IPS DF 6.9 (cell line): ENCODE measurements at regions not wholly inside any gene's neighbourhood (a gene's known extent, or its start where the extent isn't known, plus 50 kb on each side); places are given as distances from the start of the nearest gene placed in this dataset.

Experiments
- DNase-seq: peaks from one replicate; pipeline ENCODE4 v3.0.0-alpha.2; 2013; ENCODE audit warnings: low read depth, low spot score
- H3K27ac ChIP-seq: one replicate; pipeline ENCODE4 v1.5.1; 2013; ENCODE audit warnings: low read length, control low read depth
- H3K27me3 ChIP-seq: 2 replicates; pipeline ENCODE4 v1.6.1; 2013; ENCODE audit warnings: mild to moderate bottlenecking, low read length; ENCODE audit not compliant: control insufficient read depth, insufficient read depth
- H3K36me3 ChIP-seq: 2 replicates; pipeline ENCODE4 v1.6.1; 2013; ENCODE audit warnings: low read length; ENCODE audit not compliant: control insufficient read depth, insufficient read depth
- H3K4me1 ChIP-seq: 2 replicates; pipeline ENCODE4 v1.6.1; 2013; ENCODE audit warnings: low read length; ENCODE audit not compliant: control insufficient read depth, insufficient read depth
- H3K4me3 ChIP-seq: 2 replicates; pipeline ENCODE4 v1.5.1; 2013; ENCODE audit warnings: mild to moderate bottlenecking, low read length
- H3K9me3 ChIP-seq: 2 replicates; pipeline ENCODE4 v1.6.1; 2013; ENCODE audit warnings: low read length, inconsistent platforms; ENCODE audit not compliant: control insufficient read depth, insufficient read depth
- WGBS: extraction: QIAGEN DNeasy Blood & Tissue Kit; methylation state at CpG from one replicate; pipeline ENCODE4 v1.1.7; 2013; ENCODE audit warnings: mixed read lengths, missing lambda C conversion rate; ENCODE audit not compliant: insufficient read length, insufficient coverage; 5-methylcytosine and 5-hydroxymethylcytosine counted together

DNA sequence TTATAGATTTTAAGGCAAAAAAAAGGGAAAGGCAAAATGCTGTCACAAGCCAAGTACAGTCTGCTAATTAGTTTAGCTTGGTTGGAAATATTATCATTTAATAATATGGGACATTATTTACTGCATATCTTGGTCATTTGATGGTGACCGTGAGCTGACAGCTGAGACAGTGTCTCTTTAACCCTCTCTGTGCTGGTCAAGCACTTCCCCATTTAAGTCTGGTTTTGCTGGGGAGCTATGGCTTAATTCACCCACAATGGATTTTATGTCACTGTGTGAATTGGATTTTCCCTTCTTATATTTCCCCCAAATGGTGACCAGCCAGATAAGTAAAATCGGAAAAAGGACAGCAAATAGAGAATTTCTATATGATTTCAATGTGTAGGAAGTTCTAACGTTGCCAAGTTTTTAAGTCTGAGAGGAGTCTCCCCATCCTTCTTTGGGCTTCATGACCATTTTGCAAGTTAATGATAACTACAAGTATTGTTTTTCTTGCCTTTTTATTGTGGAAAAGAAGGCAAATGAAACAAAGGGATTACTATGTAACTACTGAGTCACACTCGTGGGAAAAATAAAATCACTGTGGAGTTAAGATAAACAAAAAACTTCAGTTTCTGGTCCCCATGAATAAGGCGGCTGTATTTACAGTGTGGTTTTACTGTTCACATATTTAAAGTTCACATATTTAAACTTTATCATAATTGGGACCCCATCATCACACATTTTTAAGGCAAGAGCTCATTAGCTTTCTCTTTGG lies 373.5 kb downstream of the NR2F2 start:
- H3K4me3 ChIP-seq: no peak overlapping the region
- no peak overlapping the region for H3K27ac ChIP-seq
- peaks cover 4% of the 10 kb centered on the region; the same call in 1 of the 2 replicates for H3K4me1 ChIP-seq
- no peak for DNase-seq
- no peaks in the 10 kb centered on the region for H3K36me3 ChIP-seq
- WGBS: no CpG with 5 or more reads among the region's 5 CpGs
- H3K27me3 ChIP-seq: no peaks in the 10 kb centered on the region
- no peaks in the 10 kb centered on the region for H3K9me3 ChIP-seq

DNA sequence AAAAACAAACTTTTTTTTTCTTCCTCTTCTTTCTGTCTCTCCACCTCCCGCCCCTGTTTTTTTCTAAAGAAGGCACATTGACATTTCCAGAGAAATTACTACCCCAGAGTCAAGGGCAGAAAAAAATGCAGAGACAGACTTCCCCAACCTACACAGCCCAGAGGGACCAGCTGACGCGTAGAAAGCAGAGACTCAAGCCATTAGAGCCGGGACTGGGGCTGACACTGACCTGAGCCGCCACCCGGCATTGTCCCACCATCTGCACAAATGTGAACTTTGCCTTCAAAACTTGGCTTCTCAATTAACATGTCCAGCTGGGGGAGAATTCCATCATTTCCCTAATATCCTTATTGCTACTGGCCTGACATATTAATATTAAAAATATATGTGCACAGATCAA lies 385.6 kb downstream of the NR2F2 start:
- H3K4me3 ChIP-seq: no peak overlapping the region
- WGBS: no CpG with 5 or more reads among the region's 6 CpGs

GRCh38 chr15:96716478-96716877 lies 386.0 kb downstream of the NR2F2 start:
- no CpG with 5 or more reads among the region's 3 CpGs for WGBS
- H3K27me3 ChIP-seq: no peaks in the 10 kb centered on the region

More for the DNA sequence above, 385.6 kb downstream of the NR2F2 start:
- no peaks in the 10 kb centered on the region for H3K27me3 ChIP-seq
- H3K36me3 ChIP-seq: no peaks in the 10 kb centered on the region
- no peaks in the 10 kb centered on the region for H3K9me3 ChIP-seq
- no peak for DNase-seq
- H3K27ac ChIP-seq: no peak overlapping the region
- no peaks in the 10 kb centered on the region for H3K4me1 ChIP-seq

DNA sequence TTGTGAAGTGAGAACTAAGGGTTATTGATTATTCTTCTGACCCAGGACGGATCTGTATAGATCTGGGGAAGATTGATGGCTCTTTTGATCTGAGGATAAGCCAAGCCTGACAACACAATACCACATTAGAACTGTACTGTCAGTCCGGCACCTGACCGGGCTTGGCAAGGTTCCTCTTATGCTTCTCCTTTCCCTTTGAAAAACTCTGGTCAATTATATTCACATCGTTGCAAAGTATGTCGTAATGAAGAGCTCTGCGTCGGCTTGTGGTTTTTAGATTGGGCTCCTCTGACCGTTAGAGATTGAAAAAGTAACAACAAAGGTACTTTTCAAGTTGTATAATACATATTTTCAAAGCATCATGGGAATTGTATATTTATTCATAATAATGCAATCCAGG lies 389.8 kb downstream of the NR2F2 start:
- Histone ChIP-seq H3K36me3 (no peaks in the 10 kb centered on the region), H3K27me3 (no peaks in the 10 kb centered on the region), H3K4me1 (no peaks in the 10 kb centered on the region), H3K9me3 (no peaks in the 10 kb centered on the region), H3K4me3 (no peak overlapping the region), H3K27ac (no peak overlapping the region)
- DNase-seq: no peak
- no CpG with 5 or more reads among the region's 8 CpGs for WGBS

More at GRCh38 chr15:96716478-96716877, 386.0 kb downstream of the NR2F2 start:
- no peak overlapping the region for H3K27ac ChIP-seq
- no peaks in the 10 kb centered on the region for H3K36me3 ChIP-seq
- DNase-seq: no peak
- no peaks in the 10 kb centered on the region for H3K4me1 ChIP-seq
- H3K9me3 ChIP-seq: no peaks in the 10 kb centered on the region
- H3K4me3 ChIP-seq: no peak overlapping the region

- no peak overlapping the region for H3K4me3 ChIP-seq
- no peaks in the 10 kb centered on the region for H3K9me3 ChIP-seq
- DNase-seq: no peak
- H3K36me3 ChIP-seq: no peaks in the 10 kb centered on the region
- H3K27ac ChIP-seq: no peak overlapping the region
- no peaks in the 10 kb centered on the region for H3K27me3 ChIP-seq
- no CpG with 5 or more reads among the region's 2 CpGs for WGBS
- no peaks in the 10 kb centered on the region for H3K4me1 ChIP-seq
These were observed 390.2 kb downstream of the NR2F2 start for GRCh38 chr15:96720656-96721055.

GRCh38 chr15:96728591-96728990 lies 398.1 kb downstream of the NR2F2 start:
- H3K4me3 ChIP-seq: no peak overlapping the region
- H3K9me3 ChIP-seq: no peaks in the 10 kb centered on the region
- H3K4me1 ChIP-seq: no peaks in the 10 kb centered on the region
- H3K36me3 ChIP-seq: no peaks in the 10 kb centered on the region
- no peaks in the 10 kb centered on the region for H3K27me3 ChIP-seq
- no CpG with 5 or more reads among the region's 6 CpGs for WGBS
- no peak overlapping the region for H3K27ac ChIP-seq
- no peak for DNase-seq

GRCh38 chr15:96732704-96733103 lies 402.2 kb downstream of the NR2F2 start:
- H3K4me1 ChIP-seq: no peaks in the 10 kb centered on the region
- DNase-seq: no peak
- WGBS: no CpG with 5 or more reads among the region's 5 CpGs
- no peak overlapping the region for H3K27ac ChIP-seq
- H3K4me3 ChIP-seq: no peak overlapping the region
- no peaks in the 10 kb centered on the region for H3K9me3 ChIP-seq
- H3K27me3 ChIP-seq: no peaks in the 10 kb centered on the region
- no peaks in the 10 kb centered on the region for H3K36me3 ChIP-seq

GRCh38 chr15:96733721-96734120 lies 403.2 kb downstream of the NR2F2 start:
- no peak for DNase-seq
- H3K36me3 ChIP-seq: no peaks in the 10 kb centered on the region
- H3K4me1 ChIP-seq: no peaks in the 10 kb centered on the region
- H3K9me3 ChIP-seq: no peaks in the 10 kb centered on the region
- H3K4me3 ChIP-seq: no peak overlapping the region
- H3K27me3 ChIP-seq: no peaks in the 10 kb centered on the region
- no peak overlapping the region for H3K27ac ChIP-seq
- no CpG with 5 or more reads among the region's 4 CpGs for WGBS

DNA sequence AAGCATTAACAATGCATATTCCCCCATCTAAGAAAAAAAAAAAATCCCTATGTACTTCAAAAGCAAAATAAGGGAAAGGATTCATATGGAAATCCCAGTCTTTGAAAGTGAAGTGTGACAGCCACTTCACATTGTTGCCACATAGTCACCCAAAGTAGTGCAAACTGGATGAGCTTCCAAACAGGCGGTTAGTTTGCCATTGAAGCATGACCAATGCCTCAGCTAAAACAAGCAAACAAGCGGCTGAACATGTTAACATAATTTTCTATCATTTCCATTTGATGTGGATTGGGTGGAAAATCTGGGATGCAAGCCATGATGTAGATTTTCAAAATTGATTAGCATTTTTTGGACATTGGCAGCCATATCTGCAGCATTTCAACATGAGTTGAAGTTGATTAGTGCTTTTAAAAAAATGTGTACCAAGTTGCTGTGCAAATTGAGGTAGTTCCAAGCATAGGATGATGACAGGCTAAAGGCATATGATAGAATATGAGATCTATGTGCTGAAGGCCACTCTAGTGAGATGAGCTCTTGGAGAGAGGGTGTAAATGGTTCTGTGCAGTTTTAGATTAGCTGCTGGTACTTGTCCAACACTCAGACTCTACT lies 405.2 kb downstream of the NR2F2 start:
- Histone ChIP-seq H3K9me3 (no peaks in the 10 kb centered on the region), H3K4me3 (no peak overlapping the region), H3K36me3 (no peaks in the 10 kb centered on the region), H3K27me3 (no peaks in the 10 kb centered on the region), H3K4me1 (no peaks in the 10 kb centered on the region), H3K27ac (no peak overlapping the region)
- no CpG with 5 or more reads among the region's 2 CpGs for WGBS
- no peak for DNase-seq

- H3K4me3 ChIP-seq: no peak overlapping the region
- no peaks in the 10 kb centered on the region for H3K9me3 ChIP-seq
- no peak for DNase-seq
- no CpG with 5 or more reads among the region's 2 CpGs for WGBS
- no peaks in the 10 kb centered on the region for H3K27me3 ChIP-seq
- no peaks in the 10 kb centered on the region for H3K36me3 ChIP-seq
- H3K4me1 ChIP-seq: no peaks in the 10 kb centered on the region
- no peak overlapping the region for H3K27ac ChIP-seq
These were observed 405.9 kb downstream of the NR2F2 start for GRCh38 chr15:96736384-96736783.

DNA sequence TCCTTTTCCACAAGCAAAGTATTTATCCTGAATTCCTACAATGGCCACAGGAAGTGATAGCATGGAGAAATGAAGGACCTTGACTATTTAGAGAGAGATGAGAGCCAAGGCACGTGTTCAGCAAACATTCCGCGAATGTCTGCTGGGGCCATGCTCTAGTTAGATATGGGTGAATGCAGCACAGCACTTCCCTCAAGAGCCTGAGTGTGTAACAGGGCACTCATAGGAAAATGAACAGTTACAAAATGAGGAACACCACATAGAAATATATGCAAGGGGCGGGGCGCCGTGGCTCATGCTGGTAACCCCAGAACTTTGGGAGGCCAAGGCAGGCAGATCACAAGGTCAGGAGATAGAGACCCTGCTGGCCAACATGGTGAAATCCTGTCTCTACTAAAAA lies 406.9 kb downstream of the NR2F2 start:
- Histone ChIP-seq H3K36me3 (no peaks in the 10 kb centered on the region), H3K4me1 (no peaks in the 10 kb centered on the region), H3K9me3 (no peaks in the 10 kb centered on the region), H3K27ac (no peak overlapping the region), H3K4me3 (no peak overlapping the region), H3K27me3 (no peaks in the 10 kb centered on the region)
- WGBS: no CpG with 5 or more reads among the region's 6 CpGs
- no peak for DNase-seq
